GM12878 (cell line): ENCODE measurements at regions not wholly inside any gene's neighbourhood (a gene's known extent, or its start where the extent isn't known, plus 50 kb on each side); places are given as distances from the start of the nearest gene placed in this dataset.

Experiments
- ATAC-seq: fragments of 200-7000 bp; cut with Tn5 transposase; 3 replicates; pipeline ENCODE4 v1.9.1; 2020; ENCODE audit warnings: mild to moderate bottlenecking, moderate library complexity
- BruUV-seq: library from RNA; stranded (reverse); fragments of 400-500 nt; replicated peaks from 2 replicates; lab custom pipeline; 2021; lab: Mats Ljungman, UMichigan
- CTCF ChIA-PET: fragments of 300-600 bp; sonication (Branson Sonifier 250); formaldehyde crosslinking; extraction: SDS; loops from one replicate; lab custom pipeline; 2021; ENCODE audit warnings: inconsistent platforms; lab: Yijun Ruan, JAX
- POLR2A ChIA-PET: fragments of 350-600 bp; formaldehyde crosslinking; extraction: SDS; loops from one replicate; lab custom pipeline; 2021; ENCODE audit warnings: inconsistent platforms; lab: Charles Lee
- RAD21 ChIA-PET: fragments of 300-600 bp; sonication (Branson Sonifier 250); formaldehyde crosslinking; loops from one replicate; lab custom pipeline; 2023; ENCODE audit warnings: antibody characterized with exemption; ENCODE audit not compliant: unreplicated experiment; lab: Charles Lee
- SMC1A ChIA-PET: fragments of 300-600 bp; sonication (Branson Sonifier 250); formaldehyde crosslinking; loops from one replicate; lab custom pipeline; 2023; ENCODE audit not compliant: unreplicated experiment, uncharacterized antibody; lab: Charles Lee
- DNase-seq: peaks from one replicate; pipeline ENCODE4 v3.0.0-alpha.2; 2011; ENCODE audit warnings: low read depth, low spot score
- FAIRE-seq: peaks from 3 replicates; lab custom pipeline; 2011; peaks lifted over from hg19 to GRCh38; lab: Jason Lieb, UNC
- H2AFZ ChIP-seq: 2 replicates; pipeline ENCODE4 v1.6.0; 2011; ENCODE audit warnings: low read depth, low read length, control low read depth; ENCODE audit not compliant: control insufficient read depth
- H3K27ac ChIP-seq: 2 replicates; pipeline ENCODE4 v1.5.1; 2011; ENCODE audit warnings: control low read depth; ENCODE audit not compliant: control insufficient read depth, insufficient read depth
- H3K27me3 ChIP-seq, 2 experiments: replicated peaks in 1 of 2; 2 replicates each; pipeline versions ENCODE4 v1.6.0 to v1.6.1; 2011; ENCODE audit warnings: low read length in 1 of 2; ENCODE audit not compliant: control insufficient read depth in 2 of 2, insufficient read depth in 2 of 2
- H3K36me3 ChIP-seq, 2 experiments: 2 replicates each; pipeline ENCODE4 v1.5.1; 2011; ENCODE audit warnings: low read length in 1 of 2; ENCODE audit not compliant: control insufficient read depth in 2 of 2, insufficient read depth in 2 of 2
- H3K4me1 ChIP-seq: 2 replicates; pipeline ENCODE4 v1.6.1; 2011; ENCODE audit warnings: mild to moderate bottlenecking, low read length, moderate library complexity, mixed read lengths; ENCODE audit not compliant: control insufficient read depth, insufficient read depth
- H3K4me2 ChIP-seq: 2 replicates; pipeline ENCODE4 v1.6.0; 2011; ENCODE audit warnings: control low read depth; ENCODE audit not compliant: control insufficient read depth, insufficient read depth
- H3K4me3 ChIP-seq: fragments of 200-600 bp; sonication (generic); 2 replicates; pipeline ENCODE4 v1.5.1; 2016
- H3K79me2 ChIP-seq: 2 replicates; pipeline ENCODE4 v1.6.0; 2011; ENCODE audit warnings: low read length; ENCODE audit not compliant: control insufficient read depth, insufficient read depth
- H3K9ac ChIP-seq: 2 replicates; pipeline ENCODE4 v1.8.0; 2011; ENCODE audit warnings: low read length, control low read depth, mixed read lengths; ENCODE audit not compliant: control insufficient read depth, insufficient read depth
- H3K9me3 ChIP-seq: replicated peaks from 3 replicates; pipeline ENCODE4 v1.5.1; 2011; ENCODE audit warnings: mild to moderate bottlenecking, low read length; ENCODE audit not compliant: control insufficient read depth, insufficient read depth
- H4K20me1 ChIP-seq: 2 replicates; pipeline ENCODE4 v1.6.0; 2011; ENCODE audit not compliant: control insufficient read depth, insufficient read depth
- BRCA1 ChIP-seq: IDR thresholded peaks from 2 replicates; pipeline ENCODE4 v1.6.1; 2011; ENCODE audit warnings: low read depth, low read length, improper control_type of control experiment
- FOXM1 ChIP-seq: IDR thresholded peaks from 2 replicates; pipeline ENCODE4 v1.6.1; 2012; ENCODE audit warnings: low read depth, mild to moderate bottlenecking, inconsistent platforms, low read length, moderate library complexity
- HDGF ChIP-seq: fragments of 450-650 bp; IDR thresholded peaks from 2 replicates; pipeline ENCODE4 v1.6.1; 2016; ENCODE audit warnings: antibody characterized with exemption
- IKZF2 ChIP-seq, 2 experiments: fragments of 450-650 bp; IDR thresholded peaks; 2 replicates each; pipeline ENCODE4 v1.6.1; 2017; ENCODE audit warnings: mild to moderate bottlenecking in 2 of 2, moderate library complexity in 2 of 2
- JUND ChIP-seq: IDR thresholded peaks from 2 replicates; pipeline ENCODE4 v1.6.1; 2012; ENCODE audit warnings: low read depth, mild to moderate bottlenecking, low read length, improper control_type of control experiment, moderate library complexity
- KLF5 ChIP-seq: fragments of 450-650 bp; IDR thresholded peaks from 2 replicates; pipeline ENCODE4 v1.6.1; 2014; ENCODE audit warnings: mild to moderate bottlenecking; ENCODE audit not compliant: partially characterized antibody
- PAX8 ChIP-seq: fragments of 450-650 bp; IDR thresholded peaks from 2 replicates; pipeline ENCODE4 v1.6.1; 2017; ENCODE audit warnings: mild to moderate bottlenecking, moderate library complexity
- USF1 ChIP-seq: IDR thresholded peaks from 2 replicates; pipeline ENCODE4 v1.6.1; 2011; ENCODE audit warnings: borderline replicate concordance, low read depth, mild to moderate bottlenecking, moderate library complexity, mixed read lengths, low read length; ENCODE audit not compliant: insufficient read depth; ENCODE audit errors: extremely low read length
- ZBTB33 ChIP-seq: fragments of 450-650 bp; IDR thresholded peaks from 2 replicates; pipeline ENCODE4 v1.6.1; 2017; ENCODE audit warnings: mild to moderate bottlenecking
- ZNF592 ChIP-seq: fragments of 450-650 bp; IDR thresholded peaks from 2 replicates; pipeline ENCODE4 v1.6.1; 2017; ENCODE audit warnings: mild to moderate bottlenecking, moderate library complexity
- WGBS: methylation state at CpG from one replicate; pipeline ENCODE4 v1.1.6; 2016; ENCODE audit warnings: low lambda C conversion rate; ENCODE audit not compliant: insufficient replicate concordance, insufficient coverage; ENCODE audit errors: missing lambda C conversion rate; 5-methylcytosine and 5-hydroxymethylcytosine counted together
- in situ Hi-C: fragments of 300-500 bp; cut with MboI; formaldehyde crosslinking; loops from 9 replicates; pipeline ENCODE4 v1.14.3; 2018; ENCODE audit warnings: mixed read lengths
- intact Hi-C: fragments of 100-400 bp; cut with micrococcal nuclease; formaldehyde crosslinking; loops from one replicate; pipeline ENCODE4 v1.14.2; 2022; ENCODE audit not compliant: unreplicated experiment

GRCh38 chr11:45067966-45068365, 78.5 kb upstream of the PRDM11 start:
- ChIA-PET CTCF (no interaction called here), POLR2A (no interaction called here), SMC1A (no interaction called here), RAD21 (no interaction called here)
- TF ChIP-seq KLF5, result no peak
- no peak for TF ChIP-seq USF1
- no peak for TF ChIP-seq ZNF592
- no peak for TF ChIP-seq FOXM1
- no peak for TF ChIP-seq ZBTB33
- TF ChIP-seq HDGF, result no peak
- no peak for TF ChIP-seq PAX8
- TF ChIP-seq BRCA1, result no peak
- no peak for TF ChIP-seq JUND
- TF ChIP-seq IKZF2 (IDR thresholded peaks at IDR 0.05), result no peak
- Histone ChIP-seq H3K9ac (no peak overlapping the region), H3K27me3 (no peaks in the 10 kb centered on the region; a peak in 1 of 4 replicates), H3K4me3 (no peak overlapping the region), H4K20me1 (no peaks in the 10 kb centered on the region), H3K4me2 (no peak overlapping the region), H3K79me2 (no peaks in the 10 kb centered on the region), H2AFZ (peak overlapping the region; percentile 3; the same call in 1 of the 2 replicates), H3K36me3 (no peaks in the 10 kb centered on the region), H3K9me3 (no peaks in the 10 kb centered on the region; the same call in 2 of the 3 replicates), H3K27ac (no peak overlapping the region), H3K4me1 (no peaks in the 10 kb centered on the region; the same call in 1 of the 2 replicates)
- no TSS peak for BruUV-seq
- 17% methylated on average over 1 of the region's 1 CpG for WGBS
- DNase-seq, result no peak
- intact Hi-C loops, result no loop called here
- FAIRE-seq, result no peak
- in situ Hi-C loops, result no loop called here
- ATAC-seq, result no peak
